Stimulated activated CD4-positive, alpha-beta T cell treated with anti-CD3 and anti-CD28 coated beads, Interleukin-1b, Interleukin-23, amount 100 ng/mL, for 4 hours (primary cell): ENCODE measurements at regions not wholly inside any gene's neighbourhood (a gene's known extent, or its start where the extent isn't known, plus 50 kb on each side); places are given as distances from the start of the nearest gene placed in this dataset.
A peak's percentile ranks its signal among the peaks of the same experiment; 100 is the strongest.
"Not testable (repeated sequence)": the region's sequence is repeated elsewhere in the genome, so short reads cannot be mapped to it uniquely, and the experiment has no call there.

Experiments
- DNase-seq, 2 donors: peaks; one replicate each; pipeline ENCODE4 v3.0.0-alpha.2; 2020; ENCODE audit warnings: low read depth in 2 of 2

DNA sequence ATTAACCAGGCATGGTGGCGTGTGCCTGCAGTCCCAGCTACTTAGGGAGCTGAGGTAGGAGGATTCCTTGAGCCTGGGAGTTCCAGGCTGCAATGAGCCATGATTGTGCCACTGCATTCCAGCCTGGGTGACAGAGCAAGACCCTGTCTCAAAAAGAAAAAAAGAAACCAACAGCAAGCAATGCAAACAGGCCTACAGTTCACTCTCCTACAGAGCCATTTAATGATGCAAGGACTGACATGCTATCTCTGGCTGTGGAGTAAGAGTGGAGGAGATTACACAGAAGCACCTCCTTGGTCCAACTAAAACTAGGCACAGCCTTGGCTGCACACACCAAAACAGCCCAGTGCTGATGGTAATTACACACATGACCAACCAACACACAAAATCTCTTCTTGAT lies 127.5 kb upstream of the SOD1 start:
- no peak for DNase-seq

DNA sequence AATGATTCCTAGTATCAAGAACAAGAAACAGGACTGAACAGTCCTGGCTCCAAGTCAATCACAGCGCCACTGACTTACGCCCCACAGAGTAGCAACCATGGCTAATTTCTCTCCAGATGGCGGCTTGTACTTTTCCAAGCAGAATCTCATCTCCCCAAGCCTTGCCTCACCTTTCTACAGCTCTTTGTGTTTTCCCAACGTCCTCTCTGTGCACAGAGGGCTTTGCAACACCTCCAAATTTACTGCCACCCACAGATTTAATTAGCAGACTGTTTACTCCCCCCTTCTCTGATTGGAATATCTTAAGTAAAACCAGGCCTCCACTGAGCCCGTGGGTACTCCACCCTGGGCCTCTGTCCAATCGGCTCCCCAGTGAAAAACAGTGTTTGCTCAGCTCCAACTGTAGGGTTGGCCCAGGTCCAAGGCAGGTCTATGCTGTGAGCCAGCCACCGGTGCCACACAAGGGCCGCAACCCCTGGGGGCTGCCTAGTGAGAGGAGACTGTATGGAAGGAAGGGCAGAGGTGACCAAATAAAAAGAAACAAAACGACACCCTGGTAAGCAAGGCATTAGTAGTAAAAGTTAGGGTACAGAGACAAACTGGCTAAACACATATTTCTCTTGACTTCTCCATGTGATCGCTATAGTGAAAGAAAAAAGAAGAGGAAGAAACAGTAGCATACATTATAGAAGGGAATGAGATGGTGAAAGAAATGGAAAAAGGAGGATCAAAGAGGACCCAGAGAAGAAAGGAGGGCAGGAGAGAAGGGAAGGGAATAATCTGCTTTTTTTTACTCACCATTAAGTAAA lies 128.4 kb upstream of the SOD1 start:
- DNase-seq: no peak

DNA sequence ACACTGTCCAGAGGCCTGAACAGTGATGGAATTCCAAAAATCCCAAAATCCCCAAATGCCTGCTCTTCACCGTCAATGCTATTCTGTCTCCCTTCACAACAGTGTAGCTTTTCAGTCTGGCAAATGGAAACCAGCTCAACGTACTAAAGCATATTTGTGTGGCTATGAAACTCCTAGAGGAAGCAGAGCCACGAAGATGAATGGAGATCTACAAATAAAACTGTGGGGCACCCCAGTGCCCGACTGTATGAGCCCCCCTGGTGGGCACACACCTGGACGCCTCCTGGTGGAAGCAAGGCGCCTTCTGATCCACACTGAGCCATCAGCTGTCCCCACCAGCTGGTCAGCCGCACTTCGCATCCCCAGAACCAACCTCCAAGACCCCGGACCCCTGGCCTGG lies 129.1 kb upstream of the SOD1 start:
- DNase-seq: no peak

GRCh38 chr21:31529406-31529805 lies 130.1 kb upstream of the SOD1 start:
- DNase-seq: no peak

- DNase-seq: no peak
These were observed 133.5 kb upstream of the SOD1 start for GRCh38 chr21:31526040-31526439.

- DNase-seq: no peak
These were observed 135.4 kb upstream of the SOD1 start for GRCh38 chr21:31524140-31524539.

DNA sequence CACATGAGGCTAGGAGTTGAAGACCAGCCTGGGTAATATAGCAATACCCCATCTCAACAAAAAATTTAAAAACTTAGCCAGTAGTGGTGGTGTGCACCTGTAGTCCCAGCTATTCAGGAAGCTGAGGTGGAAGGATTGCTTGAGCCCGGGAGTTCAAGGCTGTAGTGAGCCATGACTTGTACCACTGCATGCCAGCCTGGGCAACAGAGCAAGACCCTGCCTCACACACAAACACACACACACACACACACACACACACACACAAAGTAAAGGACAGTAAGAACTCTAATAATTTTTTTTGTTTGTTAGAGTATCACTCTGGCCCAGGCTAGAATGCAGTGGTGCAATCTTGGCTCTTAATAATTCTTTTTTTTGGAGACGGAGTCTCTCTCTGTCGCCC lies 138.0 kb upstream of the SOD1 start:
- DNase-seq: no peak

GRCh38 chr21:31520561-31521098 lies 138.9 kb upstream of the SOD1 start:
- DNase-seq: no peak

DNA sequence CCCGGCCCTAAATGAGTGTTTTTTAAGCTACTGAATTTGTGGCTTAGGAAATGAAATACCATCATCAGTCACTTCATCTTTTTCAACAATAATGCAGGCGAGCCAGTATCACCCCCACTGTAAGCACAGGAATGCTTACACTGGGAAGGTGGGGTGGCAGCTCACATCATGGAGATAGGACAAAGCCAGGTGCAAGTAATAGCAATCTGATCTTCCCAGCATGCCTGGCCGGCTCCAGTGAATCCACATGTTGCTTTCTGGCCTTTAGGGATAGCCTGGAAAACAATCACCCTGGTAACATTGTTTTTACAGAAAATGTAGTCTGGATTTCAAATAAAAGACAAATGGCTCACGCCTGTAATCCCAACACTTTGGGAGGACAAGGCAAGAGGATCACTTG lies 140.9 kb upstream of the SOD1 start:
- DNase-seq: no peak

DNA sequence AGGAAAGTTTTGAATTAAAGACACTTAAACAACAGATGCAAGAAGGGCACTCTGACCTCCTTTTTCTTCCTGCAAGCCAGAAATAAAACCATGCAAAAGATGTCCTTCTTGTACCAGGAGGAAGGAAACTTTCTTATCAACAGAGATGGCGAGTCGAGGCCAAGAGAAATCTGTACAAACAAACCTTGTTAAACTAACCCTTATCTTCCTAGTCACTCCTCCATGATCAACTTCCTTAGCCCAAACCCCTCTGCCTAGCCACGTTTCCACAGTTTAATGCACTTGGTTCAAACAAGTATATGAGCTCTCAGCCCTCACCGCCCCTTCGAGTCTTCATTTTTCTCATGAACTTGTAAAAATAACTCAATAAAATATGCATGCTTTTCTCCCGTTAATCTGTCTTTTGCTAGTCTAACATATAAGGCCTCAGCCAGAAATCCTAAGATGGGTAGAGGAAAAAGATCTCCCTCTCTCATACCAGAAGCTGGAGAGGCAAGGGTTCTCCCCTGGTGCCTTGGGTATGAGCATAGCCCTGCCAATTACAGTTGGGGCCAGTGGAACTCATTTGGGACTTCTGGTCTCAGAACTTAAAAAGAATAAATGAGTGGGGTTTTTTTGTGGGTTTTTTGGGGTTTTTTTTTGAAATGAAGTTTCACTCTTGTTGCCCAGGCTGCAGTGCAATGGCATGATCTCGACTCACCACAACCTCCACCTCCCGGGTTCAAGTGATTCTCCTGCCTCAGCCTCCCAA lies 141.7 kb upstream of the SOD1 start:
- no peak for DNase-seq

GRCh38 chr21:31515253-31515652 lies 144.2 kb upstream of the SOD1 start:
- no peak for DNase-seq

GRCh38 chr21:31514598-31514997 lies 144.9 kb upstream of the SOD1 start:
- DNase-seq: no peak

GRCh38 chr21:31513541-31513940 lies 146.0 kb upstream of the SOD1 start:
- DNase-seq: not testable (repeated sequence)

DNA sequence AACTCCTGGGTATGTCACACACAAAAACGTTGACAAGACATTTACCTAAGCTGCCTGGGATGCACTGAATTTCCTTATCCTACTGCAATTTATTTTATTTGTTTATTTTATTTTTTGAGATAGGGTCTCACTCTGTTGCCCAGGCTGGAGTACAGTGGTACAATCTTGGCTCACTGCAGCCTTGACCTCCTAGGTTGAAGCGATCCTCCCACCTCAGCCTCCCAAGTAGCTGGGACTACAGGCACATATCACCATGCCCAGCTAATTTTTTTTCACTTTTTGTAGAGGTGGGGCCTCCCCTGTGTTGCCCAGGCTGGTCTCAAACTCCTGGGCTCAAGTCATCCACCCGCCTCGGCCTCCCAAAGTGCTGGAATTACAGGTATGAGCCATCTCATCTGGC lies 147.5 kb upstream of the SOD1 start:
- not testable (repeated sequence) for DNase-seq

DNA sequence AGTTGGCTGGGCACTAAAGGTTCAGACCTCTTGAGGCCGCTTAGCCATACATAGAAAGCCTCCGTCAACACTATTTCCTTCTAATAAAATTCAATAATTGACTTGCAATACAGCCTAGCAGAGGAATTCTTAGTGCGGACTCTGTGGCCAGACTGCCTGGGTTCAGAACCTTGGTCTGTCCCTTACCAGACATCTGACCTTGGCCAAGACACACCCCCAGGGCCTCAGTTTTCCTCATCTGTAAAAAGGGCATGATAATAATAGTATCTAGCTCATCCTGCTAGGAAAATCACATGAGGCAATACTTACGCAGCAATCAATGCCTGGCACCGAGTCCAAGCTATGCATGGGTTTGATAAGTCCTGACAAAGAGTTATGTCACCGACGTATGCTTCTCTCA lies 148.2 kb upstream of the SOD1 start:
- DNase-seq: no peak

DNA sequence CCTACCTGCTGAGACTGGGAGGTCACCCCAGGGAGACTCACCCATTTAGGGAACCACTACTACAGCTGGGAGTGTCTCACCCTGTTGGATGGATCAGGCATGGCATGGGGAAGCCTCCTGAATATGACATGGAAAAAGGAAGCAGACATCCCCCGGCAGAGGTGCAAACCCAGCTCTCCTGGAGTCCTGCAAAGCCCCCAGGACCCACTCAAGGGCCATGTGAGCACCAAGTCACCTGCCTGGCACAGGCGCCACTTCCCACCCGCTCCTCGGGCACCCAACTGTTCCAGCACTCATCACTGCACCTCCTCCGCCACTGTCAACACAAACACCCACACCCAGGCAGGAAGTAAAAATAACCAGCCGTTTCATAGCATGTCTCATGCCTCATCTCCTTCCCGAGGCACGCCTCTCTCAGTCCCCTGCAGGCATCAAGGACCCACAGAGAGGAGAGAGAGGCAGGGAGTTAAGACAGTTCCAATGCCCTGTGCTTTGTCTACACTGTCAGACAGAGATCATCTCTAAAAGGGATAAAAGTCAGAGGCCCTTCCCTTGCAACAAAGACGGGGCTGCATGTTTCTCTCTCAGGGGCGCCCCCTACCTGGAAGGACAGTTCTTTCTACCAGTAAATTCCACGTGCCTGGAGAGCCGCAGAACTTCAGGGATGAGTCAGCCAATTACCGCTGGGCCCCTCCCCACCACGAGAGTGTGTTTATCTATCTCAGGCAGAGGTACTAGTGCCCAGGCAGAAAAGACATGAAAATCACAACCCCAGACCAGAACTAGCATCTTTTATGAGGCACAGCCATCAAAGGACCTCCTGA lies 150.1 kb upstream of the SOD1 start:
- peak; percentile 74 to 76 for DNase-seq

DNA sequence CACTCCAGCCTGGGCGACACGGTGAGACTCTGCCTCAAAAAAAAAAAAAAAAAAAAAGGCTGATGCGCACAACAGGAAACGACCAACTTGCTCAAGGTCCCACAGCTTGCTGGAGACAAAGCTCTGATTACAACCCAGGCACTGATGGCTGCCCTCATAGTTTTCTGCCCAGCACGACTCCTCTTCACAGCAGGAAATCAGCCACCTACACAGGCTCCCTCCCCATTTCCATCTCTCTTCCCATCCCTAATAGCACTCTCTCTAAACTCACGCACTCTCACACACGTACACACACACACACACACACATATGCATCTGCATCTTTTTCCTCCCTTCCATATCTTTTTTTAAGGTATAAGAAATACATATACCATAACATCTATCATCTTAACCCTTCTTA lies 153.5 kb upstream of the SOD1 start:
- no peak for DNase-seq

DNA sequence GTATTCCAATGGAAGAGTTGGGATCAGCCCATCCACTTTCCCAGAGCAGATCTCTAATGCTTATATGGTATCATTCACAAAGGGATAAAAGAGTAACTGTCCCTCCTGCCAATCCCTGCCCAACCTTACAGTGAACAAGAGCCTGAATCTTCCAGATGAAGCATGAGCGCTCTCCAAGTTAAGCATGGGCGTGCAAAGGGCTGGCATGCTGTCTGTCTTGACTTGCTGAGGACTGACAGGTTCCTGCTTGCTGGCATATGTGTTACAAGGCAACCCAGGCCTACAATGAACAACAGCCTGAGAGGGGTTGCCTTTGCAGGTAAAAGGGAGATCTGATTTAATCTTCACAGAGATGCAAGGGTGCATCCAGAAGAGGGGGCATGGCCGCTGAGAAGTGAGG lies 155.6 kb upstream of the SOD1 start:
- no peak for DNase-seq

DNA sequence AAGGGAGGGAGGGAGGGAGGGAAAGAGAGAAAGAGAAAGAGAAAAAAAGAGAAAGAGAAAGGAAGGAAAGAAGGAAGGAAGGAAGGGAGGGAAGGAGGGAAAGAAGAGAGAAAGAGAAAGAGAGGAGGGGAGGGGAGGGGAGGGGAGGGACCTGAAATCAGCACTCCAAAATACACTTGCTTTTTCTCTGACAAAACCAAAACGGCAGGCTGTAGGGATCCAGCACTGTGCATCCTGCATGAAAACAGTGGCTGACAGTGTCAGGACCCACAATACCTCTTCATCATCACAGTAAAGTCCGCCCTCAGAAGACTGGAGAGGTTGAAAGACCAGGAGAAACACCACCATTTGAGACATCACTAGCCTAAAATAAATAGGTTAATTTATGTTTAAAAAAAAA lies 156.0 kb upstream of the SOD1 start:
- no peak for DNase-seq

GRCh38 chr21:31502537-31503143 lies 156.9 kb upstream of the SOD1 start:
- no peak for DNase-seq

- no peak for DNase-seq
These were observed 157.6 kb upstream of the SOD1 start for GRCh38 chr21:31501926-31502325.

DNA sequence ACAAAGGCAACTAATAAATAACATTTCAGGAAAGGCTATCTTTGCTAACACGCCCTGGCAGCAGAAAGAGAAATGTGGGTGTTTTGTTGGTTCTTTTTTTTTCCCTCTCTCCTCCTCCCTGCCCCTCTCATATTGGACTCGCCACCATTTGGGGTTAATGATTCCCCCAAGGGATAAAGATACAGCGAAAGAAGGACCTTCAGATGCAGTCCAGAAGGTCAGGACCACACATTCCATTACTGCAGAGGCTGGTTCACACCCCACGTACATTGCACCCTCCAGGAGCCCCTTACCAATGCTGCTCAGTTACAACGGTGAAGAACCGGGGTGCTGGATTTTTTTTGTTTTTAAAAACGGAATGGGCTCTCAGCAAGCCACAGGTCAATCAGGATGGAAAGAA lies 156.9 kb upstream of the TIAM1 start:
- DNase-seq: no peak
